Tibial artery (tissue), 4 donors: ENCODE measurements at regions not wholly inside any gene's neighbourhood (a gene's known extent, or its start where the extent isn't known, plus 50 kb on each side); places are given as distances from the start of the nearest gene placed in this dataset.

Experiments
- DNase-seq, 2 donors: peaks; one replicate each; pipeline ENCODE4 v3.0.0-alpha.2; 2019
- H3K27ac ChIP-seq, 2 donors: fragments of 200-600 bp; sonication (generic) in 1 of 2; 1 replicate in 1 of 2; 2 replicates in 1 of 2; pipeline ENCODE4 v1.5.1; 2018 to 2019; ENCODE audit warnings: mild to moderate bottlenecking in 1 of 2
- H3K27me3 ChIP-seq, 2 donors: fragments of 200-600 bp; sonication (generic) in 1 of 2; one replicate each; pipeline versions ENCODE4 v1.5.1 to v1.6.0; 2016 to 2019
- H3K36me3 ChIP-seq, 3 donors: fragments of 200-600 bp; sonication (generic) in 2 of 3; one replicate each; pipeline ENCODE4 v1.5.1; 2016 to 2019; ENCODE audit warnings: mild to moderate bottlenecking in 2 of 3
- H3K4me1 ChIP-seq, 4 donors: fragments of 200-600 bp; sonication (generic) in 2 of 4; 1 replicate in 3 of 4; 2 replicates in 1 of 4; pipeline ENCODE4 v1.5.1; 2016 to 2019
- H3K4me3 ChIP-seq, 2 donors: fragments of 200-600 bp; sonication (generic) in 1 of 2; 1 replicate in 1 of 2; 2 replicates in 1 of 2; pipeline ENCODE4 v1.5.1; 2018 to 2019; ENCODE audit warnings: mild to moderate bottlenecking in 2 of 2
- H3K9me3 ChIP-seq, 3 donors: fragments of 200-600 bp; sonication (generic) in 1 of 3; one replicate each; pipeline ENCODE4 v1.5.1; 2016 to 2019
- CTCF ChIP-seq, 2 experiments: fragments of 200-600 bp in 1 of 2; fragments of 450-650 bp in 1 of 2; IDR thresholded peaks; one replicate each; pipeline ENCODE4 v1.5.1; 2017 to 2019; ENCODE audit warnings: antibody characterized with exemption in 2 of 2, mild to moderate bottlenecking in 1 of 2, moderate library complexity in 1 of 2
- intact Hi-C: fragments of 100-400 bp; cut with DNase I; formaldehyde crosslinking; loops from one replicate; pipeline ENCODE4 v1.15.0; 2023; ENCODE audit warnings: low total_unique reads

GRCh38 chr3:101085752-101086151, 92.5 kb upstream of the ABI3BP start:
- no peak for DNase-seq
- Histone ChIP-seq H3K4me3 (no peak overlapping the region), H3K27me3 (no peaks in the 10 kb centered on the region), H3K27ac (no peak overlapping the region), H3K36me3 (no peaks in the 10 kb centered on the region), H3K4me1 (peaks cover 0 to 15% (median 0%) of the 10 kb centered on the region in 4 donors), H3K9me3 (no peaks in the 10 kb centered on the region)
- intact Hi-C loops = no loop called here
- no peak for TF ChIP-seq CTCF (IDR thresholded peaks at IDR 0.05)

GRCh38 chr3:101084404-101084803, 91.2 kb upstream of the ABI3BP start:
- no peaks in the 10 kb centered on the region for H3K27me3 ChIP-seq
- H3K9me3 ChIP-seq = no peaks in the 10 kb centered on the region
- DNase-seq = no peak
- intact Hi-C loops = no loop called here
- H3K27ac ChIP-seq = no peak overlapping the region
- H3K4me3 ChIP-seq = no peak overlapping the region
- H3K36me3 ChIP-seq = no peaks in the 10 kb centered on the region
- TF ChIP-seq CTCF (IDR thresholded peaks at IDR 0.05) = no peak
- H3K4me1 ChIP-seq = peaks cover 0 to 15% (median 0%) of the 10 kb centered on the region in 4 donors

- Histone ChIP-seq H3K4me1 (peaks cover 0 to 15% (median 0%) of the 10 kb centered on the region in 4 donors), H3K27ac (no peak overlapping the region), H3K36me3 (no peaks in the 10 kb centered on the region), H3K27me3 (no peaks in the 10 kb centered on the region), H3K4me3 (no peak overlapping the region), H3K9me3 (no peaks in the 10 kb centered on the region)
- DNase-seq = no peak
- TF ChIP-seq CTCF (IDR thresholded peaks at IDR 0.05) = no peak
- intact Hi-C loops = no loop called here
Observed at GRCh38 chr3:101081999-101082398, 88.8 kb upstream of the ABI3BP start.

GRCh38 chr3:101081446-101081845, 88.2 kb upstream of the ABI3BP start:
- no peaks in the 10 kb centered on the region for H3K9me3 ChIP-seq
- no peaks in the 10 kb centered on the region for H3K27me3 ChIP-seq
- no peak overlapping the region for H3K4me3 ChIP-seq
- intact Hi-C loops = no loop called here
- no peak overlapping the region for H3K27ac ChIP-seq
- no peak for DNase-seq
- H3K4me1 ChIP-seq = peaks cover 0 to 14% (median 0%) of the 10 kb centered on the region in 4 donors
- no peaks in the 10 kb centered on the region for H3K36me3 ChIP-seq
- TF ChIP-seq CTCF (IDR thresholded peaks at IDR 0.05) = no peak

- Histone ChIP-seq H3K4me3 (no peak overlapping the region), H3K36me3 (no peaks in the 10 kb centered on the region), H3K4me1 (peaks cover 0 to 11% (median 0%) of the 10 kb centered on the region in 4 donors), H3K27ac (no peak overlapping the region), H3K9me3 (no peaks in the 10 kb centered on the region), H3K27me3 (no peaks in the 10 kb centered on the region)
- intact Hi-C loops = no loop called here
- TF ChIP-seq CTCF (IDR thresholded peaks at IDR 0.05) = no peak
- no peak for DNase-seq
Observed at GRCh38 chr3:101077361-101078011, 84.3 kb upstream of the ABI3BP start.

GRCh38 chr3:101074518-101074917, 81.3 kb upstream of the ABI3BP start:
- intact Hi-C loops = no loop called here

More at GRCh38 chr3:101074518-101074917, 81.3 kb upstream of the ABI3BP start:
- Histone ChIP-seq H3K4me3 (no peak overlapping the region), H3K36me3 (no peaks in the 10 kb centered on the region), H3K4me1 (peaks cover 0 to 33% (median 4%) of the 10 kb centered on the region in 4 donors), H3K27ac (no peak overlapping the region), H3K9me3 (no peaks in the 10 kb centered on the region), H3K27me3 (no peaks in the 10 kb centered on the region)
- DNase-seq = no peak
- TF ChIP-seq CTCF (IDR thresholded peaks at IDR 0.05) = no peak
